Stimulated activated naive CD8-positive, alpha-beta T cell treated with anti-CD3 and anti-CD28 coated beads, Interleukin-15, Interleukin-2, amounts not matched to agents 100 U/mL and 50 U/mL, for 24 hours (primary cell): ENCODE measurements at regions not wholly inside any gene's neighbourhood (a gene's known extent, or its start where the extent isn't known, plus 50 kb on each side); places are given as distances from the start of the nearest gene placed in this dataset.

Experiments used
- ATAC-seq: fragments of 150-1000 bp; cut with Tn5 transposase; one replicate; pipeline ENCODE4 v1.10.0; 2021
- DNase-seq: peaks from one replicate; pipeline ENCODE4 v3.0.0; 2021

DNA sequence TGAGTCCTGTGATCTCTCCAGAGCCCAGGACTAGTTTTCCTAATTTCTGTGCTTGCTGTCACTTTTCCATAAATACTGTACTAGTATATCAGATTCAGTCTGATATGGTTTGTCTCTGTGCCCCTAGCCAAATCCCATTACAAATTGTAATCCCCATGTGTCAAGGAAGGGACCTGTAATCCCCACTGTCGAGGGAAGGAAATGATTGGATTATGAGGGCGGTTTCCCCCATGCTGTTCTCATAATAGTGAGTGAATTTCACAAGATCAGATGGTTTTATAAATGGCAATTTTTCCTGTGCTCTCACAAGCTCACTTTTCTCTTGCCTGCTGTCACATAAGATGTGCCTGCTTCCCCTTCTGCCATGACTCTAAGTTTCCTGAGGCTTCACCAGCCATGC is 54.8 kb upstream of the IFRD1 start:
- no peak for DNase-seq
- no peak for ATAC-seq

DNA sequence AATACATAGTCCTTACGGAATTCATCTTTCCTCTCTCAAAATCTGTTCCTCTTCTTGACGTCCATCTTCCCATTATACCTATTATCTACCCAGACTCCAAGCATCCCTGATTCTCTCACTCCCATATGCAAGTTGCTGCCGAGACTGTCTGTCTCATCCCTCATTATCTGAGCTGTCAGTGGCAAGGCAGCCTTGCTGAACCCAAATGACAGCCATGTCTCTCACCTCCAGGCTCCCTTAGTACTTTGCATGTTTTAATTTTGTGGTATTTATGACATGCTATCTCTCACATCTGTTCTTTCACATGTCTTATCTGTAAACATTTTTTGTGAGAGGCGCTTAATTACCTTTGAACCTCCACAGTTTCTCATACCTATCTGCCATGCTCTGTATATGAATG is 54.4 kb upstream of the IFRD1 start:
- ATAC-seq (no peak), DNase-seq (no peak)

DNA sequence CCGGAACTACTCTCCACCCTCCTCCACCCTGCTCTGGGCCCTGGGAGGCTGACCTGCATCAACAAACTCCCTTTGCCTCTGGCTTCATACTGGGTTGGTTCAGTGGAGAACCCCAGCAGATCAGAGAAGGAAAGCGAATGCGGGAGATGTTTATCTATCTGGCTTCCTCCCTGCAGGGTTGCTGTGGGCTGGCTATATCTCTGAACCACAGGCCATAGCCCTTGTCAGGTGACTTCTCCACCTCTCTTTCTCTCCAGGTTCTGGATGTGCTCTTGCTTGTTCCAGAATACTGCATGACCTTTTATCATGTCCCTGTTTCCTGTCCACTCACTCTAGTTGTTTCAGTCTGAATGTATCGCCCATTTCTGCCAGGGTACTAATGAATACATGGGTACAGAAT is 51.7 kb upstream of the IFRD1 start:
- peak; percentile 51 for ATAC-seq
- DNase-seq = no peak

DNA sequence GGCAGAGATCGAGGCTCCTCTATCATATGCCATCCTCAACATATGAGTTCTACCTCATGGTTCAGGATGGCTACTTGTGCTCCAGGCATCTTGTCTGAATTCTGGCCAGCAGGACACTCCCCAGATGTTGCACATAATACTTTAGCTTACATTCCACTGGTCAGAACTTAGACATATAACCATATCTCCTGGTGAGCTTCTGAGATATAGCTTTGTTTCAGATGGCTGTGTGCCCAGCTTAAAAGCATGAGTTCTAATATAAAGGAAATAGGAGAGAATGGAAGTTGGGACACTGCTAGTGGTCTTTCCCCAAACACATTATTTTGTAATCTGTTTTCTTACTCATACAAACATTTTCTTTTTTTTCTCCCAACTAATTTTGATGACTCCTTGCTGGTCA is 50.8 kb upstream of the IFRD1 start:
- no peak for DNase-seq
- no peak for ATAC-seq

DNA sequence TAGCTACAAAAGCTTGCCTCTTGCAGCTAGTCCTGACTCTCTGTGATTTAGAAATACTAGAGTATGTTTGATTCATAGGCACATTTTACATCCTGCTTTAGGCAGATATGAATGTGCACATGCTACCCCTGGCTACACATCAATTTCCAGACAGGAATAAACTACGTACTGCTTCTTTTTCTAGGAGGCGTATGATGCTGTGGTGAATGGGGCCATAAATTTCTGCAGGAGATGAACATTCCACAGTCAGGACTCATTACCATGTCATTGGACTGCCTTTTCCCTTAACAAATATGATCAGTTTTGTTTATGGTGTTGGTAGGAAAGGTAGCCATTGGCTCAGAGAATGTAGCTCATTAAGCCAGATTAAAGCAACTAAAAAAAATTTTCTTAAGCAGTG is 50.1 kb upstream of the IFRD1 start:
- DNase-seq (no peak), ATAC-seq (no peak)
